H1 (cell line): ENCODE measurements at regions not wholly inside any gene's neighbourhood (a gene's known extent, or its start where the extent isn't known, plus 50 kb on each side); places are given as distances from the start of the nearest gene placed in this dataset.

Source experiments
- CHD1 ChIP-seq: IDR thresholded peaks from 2 replicates; pipeline ENCODE4 v1.6.1; 2012; ENCODE audit warnings: low read depth, low read length, improper control_type of control experiment
- CREB1 ChIP-seq: IDR thresholded peaks from 2 replicates; pipeline ENCODE4 v1.6.1; 2012; ENCODE audit warnings: inconsistent platforms
- GABPA ChIP-seq: IDR thresholded peaks from 2 replicates; pipeline ENCODE4 v1.6.1; 2011; ENCODE audit warnings: mild to moderate bottlenecking, low read length, moderate library complexity, borderline replicate concordance; ENCODE audit not compliant: insufficient read depth
- JUND ChIP-seq: IDR thresholded peaks from 2 replicates; pipeline ENCODE4 v1.6.1; 2011; ENCODE audit warnings: mild to moderate bottlenecking, improper control_type of control experiment, low read length
- POLR2A ChIP-seq, 2 experiments: IDR thresholded peaks; 1 replicate in 1 of 2; 2 replicates in 1 of 2; pipeline ENCODE4 v1.6.1; 2011; ENCODE audit warnings: low read depth in 2 of 2, low read length in 2 of 2, mild to moderate bottlenecking in 2 of 2; ENCODE audit errors: control extremely low read depth in 1 of 2
- POLR2AphosphoS5 ChIP-seq: IDR thresholded peaks from 2 replicates; pipeline ENCODE4 v1.6.1; 2011; ENCODE audit warnings: low read depth, low read length
- RNF2 ChIP-seq: fragments of 200-900, 300-1000 bp; sonication (generic); IDR thresholded peaks from 2 replicates; pipeline ENCODE4 v1.7.1; 2016; ENCODE audit warnings: borderline replicate concordance, low read depth, mild to moderate bottlenecking, antibody characterized with exemption, low read length; ENCODE audit not compliant: poor library complexity, severe bottlenecking; ENCODE audit errors: missing control alignments
- YY1 ChIP-seq: IDR thresholded peaks from 2 replicates; pipeline ENCODE4 v1.6.1; 2011; ENCODE audit warnings: low read depth, mild to moderate bottlenecking, low read length
- TF ChIP-seq, protein P1 (sequence below), 3 experiments: IDR thresholded peaks; 1 replicate in 2 of 3; 2 replicates in 1 of 3; pipeline versions ENCODE4 v1.5.1 to v1.6.1; 2011; ENCODE audit warnings: low read length in 3 of 3, mild to moderate bottlenecking in 3 of 3, inconsistent platforms in 2 of 3, low read depth in 1 of 3, moderate library complexity in 1 of 3; ENCODE audit not compliant: insufficient read depth in 1 of 3; ENCODE audit errors: control extremely low read depth in 1 of 3
- TF ChIP-seq, protein P2 (sequence below): IDR thresholded peaks from 2 replicates; pipeline ENCODE4 v1.6.1; 2011; ENCODE audit warnings: low read length, improper control_type of control experiment
- TF ChIP-seq, protein P3 (sequence below): IDR thresholded peaks from 2 replicates; pipeline ENCODE4 v1.6.1; 2012; ENCODE audit warnings: inconsistent platforms
- TF ChIP-seq, protein P4 (sequence below): IDR thresholded peaks from 2 replicates; pipeline ENCODE4 v1.6.1; 2012; ENCODE audit warnings: inconsistent platforms

DNA sequence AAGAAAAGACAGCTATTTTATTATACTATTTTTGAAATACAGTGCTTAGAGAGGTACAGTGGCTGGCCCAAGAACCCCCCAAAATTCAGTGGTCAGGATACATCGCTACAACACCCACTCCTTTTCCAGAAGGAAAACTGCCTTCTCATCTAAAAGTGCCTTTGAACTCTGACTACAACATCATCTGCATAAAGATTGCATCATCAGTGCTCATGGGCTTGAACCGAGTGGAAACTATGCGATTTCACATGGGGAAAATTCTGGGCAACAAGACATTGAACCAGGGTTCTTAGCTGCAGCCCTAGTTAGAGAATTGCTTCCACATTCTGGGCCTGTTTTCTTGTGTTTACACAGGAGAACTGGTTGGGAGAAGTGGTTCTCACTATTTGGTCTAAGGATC lies 294.6 kb upstream of the SLC14A2 start:
- TF ChIP-seq, protein P1, sequence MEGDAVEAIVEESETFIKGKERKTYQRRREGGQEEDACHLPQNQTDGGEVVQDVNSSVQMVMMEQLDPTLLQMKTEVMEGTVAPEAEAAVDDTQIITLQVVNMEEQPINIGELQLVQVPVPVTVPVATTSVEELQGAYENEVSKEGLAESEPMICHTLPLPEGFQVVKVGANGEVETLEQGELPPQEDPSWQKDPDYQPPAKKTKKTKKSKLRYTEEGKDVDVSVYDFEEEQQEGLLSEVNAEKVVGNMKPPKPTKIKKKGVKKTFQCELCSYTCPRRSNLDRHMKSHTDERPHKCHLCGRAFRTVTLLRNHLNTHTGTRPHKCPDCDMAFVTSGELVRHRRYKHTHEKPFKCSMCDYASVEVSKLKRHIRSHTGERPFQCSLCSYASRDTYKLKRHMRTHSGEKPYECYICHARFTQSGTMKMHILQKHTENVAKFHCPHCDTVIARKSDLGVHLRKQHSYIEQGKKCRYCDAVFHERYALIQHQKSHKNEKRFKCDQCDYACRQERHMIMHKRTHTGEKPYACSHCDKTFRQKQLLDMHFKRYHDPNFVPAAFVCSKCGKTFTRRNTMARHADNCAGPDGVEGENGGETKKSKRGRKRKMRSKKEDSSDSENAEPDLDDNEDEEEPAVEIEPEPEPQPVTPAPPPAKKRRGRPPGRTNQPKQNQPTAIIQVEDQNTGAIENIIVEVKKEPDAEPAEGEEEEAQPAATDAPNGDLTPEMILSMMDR (IDR thresholded peaks at IDR 0.05; ENCODE audit: control extremely low read depth in 1 of 3, insufficient read depth in 1 of 3, low read depth in 1 of 3, low read length in 3 of 3) = no peak
- TF ChIP-seq CHD1 (no peak), YY1 (no peak), POLR2A (IDR thresholded peaks at IDR 0.05; ENCODE audit: control extremely low read depth in 1 of 2, low read depth in 2 of 2, low read length in 2 of 2) (no peak), RNF2 (no peak), JUND (no peak), GABPA (no peak), POLR2AphosphoS5 (no peak), CREB1 (no peak)
- TF ChIP-seq, protein P2, sequence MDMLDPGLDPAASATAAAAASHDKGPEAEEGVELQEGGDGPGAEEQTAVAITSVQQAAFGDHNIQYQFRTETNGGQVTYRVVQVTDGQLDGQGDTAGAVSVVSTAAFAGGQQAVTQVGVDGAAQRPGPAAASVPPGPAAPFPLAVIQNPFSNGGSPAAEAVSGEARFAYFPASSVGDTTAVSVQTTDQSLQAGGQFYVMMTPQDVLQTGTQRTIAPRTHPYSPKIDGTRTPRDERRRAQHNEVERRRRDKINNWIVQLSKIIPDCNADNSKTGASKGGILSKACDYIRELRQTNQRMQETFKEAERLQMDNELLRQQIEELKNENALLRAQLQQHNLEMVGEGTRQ = no peak
- TF ChIP-seq, protein P3, sequence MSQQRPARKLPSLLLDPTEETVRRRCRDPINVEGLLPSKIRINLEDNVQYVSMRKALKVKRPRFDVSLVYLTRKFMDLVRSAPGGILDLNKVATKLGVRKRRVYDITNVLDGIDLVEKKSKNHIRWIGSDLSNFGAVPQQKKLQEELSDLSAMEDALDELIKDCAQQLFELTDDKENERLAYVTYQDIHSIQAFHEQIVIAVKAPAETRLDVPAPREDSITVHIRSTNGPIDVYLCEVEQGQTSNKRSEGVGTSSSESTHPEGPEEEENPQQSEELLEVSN = no peak
- TF ChIP-seq, protein P4, sequence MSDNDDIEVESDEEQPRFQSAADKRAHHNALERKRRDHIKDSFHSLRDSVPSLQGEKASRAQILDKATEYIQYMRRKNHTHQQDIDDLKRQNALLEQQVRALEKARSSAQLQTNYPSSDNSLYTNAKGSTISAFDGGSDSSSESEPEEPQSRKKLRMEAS = no peak
